Kidney (tissue), 13 donors: ENCODE measurements at regions not wholly inside any gene's neighbourhood (a gene's known extent, or its start where the extent isn't known, plus 50 kb on each side); places are given as distances from the start of the nearest gene placed in this dataset.

Experiments used
- DNase-seq, 5 donors: peaks; one replicate each; pipeline ENCODE4 v3.0.0-alpha.2; 2013 to 2020
- FAIRE-seq: peaks from 2 replicates; lab custom pipeline; 2012; peaks lifted over from hg19 to GRCh38; lab: Jason Lieb, UNC
- H3K27ac ChIP-seq, 2 donors: one replicate each; pipeline ENCODE4 v1.7.0; 2013; ENCODE audit warnings: low read depth in 2 of 2, low read length in 2 of 2, inconsistent platforms in 1 of 2
- H3K27me3 ChIP-seq: one replicate; pipeline ENCODE4 v1.7.1; 2013; ENCODE audit warnings: low read length, inconsistent platforms; ENCODE audit not compliant: control insufficient read depth, insufficient read depth
- H3K36me3 ChIP-seq, 3 donors: one replicate each; pipeline versions ENCODE4 v1.7.0 to v1.7.1; 2013; ENCODE audit warnings: low read length in 3 of 3, control low read depth in 1 of 3, inconsistent platforms in 1 of 3; ENCODE audit not compliant: insufficient read depth in 3 of 3, control insufficient read depth in 2 of 3
- H3K4me1 ChIP-seq, 3 donors: one replicate each; pipeline versions ENCODE4 v1.7.0 to v1.7.1; 2013; ENCODE audit warnings: low read length in 3 of 3, inconsistent platforms in 1 of 3, low read depth in 1 of 3; ENCODE audit not compliant: control insufficient read depth in 2 of 3, insufficient read depth in 2 of 3
- H3K4me3 ChIP-seq, 3 donors: one replicate each; pipeline versions ENCODE4 v1.7.0 to v1.8.1; 2013; ENCODE audit warnings: low read length in 3 of 3, control low read depth in 1 of 3, inconsistent platforms in 1 of 3
- H3K9ac ChIP-seq, 3 donors: one replicate each; pipeline versions ENCODE4 v1.7.0 to v1.7.1; 2013; ENCODE audit warnings: low read length in 3 of 3, control low read depth in 1 of 3, inconsistent platforms in 1 of 3
- H3K9me3 ChIP-seq, 3 donors: one replicate each; pipeline versions ENCODE4 v1.7.0 to v1.7.1; 2013; ENCODE audit warnings: low read length in 3 of 3, control low read depth in 1 of 3, inconsistent platforms in 1 of 3; ENCODE audit not compliant: control insufficient read depth in 2 of 3, insufficient read depth in 1 of 3
- CTCF ChIP-seq: IDR thresholded peaks from 3 replicates; pipeline ENCODE4 v1.5.1; 2012; ENCODE audit warnings: mild to moderate bottlenecking, moderate library complexity, borderline replicate concordance; ENCODE audit not compliant: insufficient read depth; ENCODE audit errors: extremely low read depth
- intact Hi-C: fragments of 100-400 bp; cut with DNase I; formaldehyde crosslinking; loops from one replicate; pipeline ENCODE4 v1.11.1; 2022
- donor health status: control.
- donor health status: control.
- donor health status: control.
- donor health status: control.
- donor health status: control.
- donor health status: DM: yes; HTN: yes; CAD: no.
- donor health status: Normal renal cell carcinoma (clear cell type).

- FAIRE-seq: no peak
- Histone ChIP-seq H3K27me3 (no peaks in the 10 kb centered on the region), H3K27ac (no peak overlapping the region), H3K4me3 (no peak overlapping the region), H3K9ac (no peak overlapping the region), H3K9me3 (no peaks in the 10 kb centered on the region), H3K36me3 (no peaks in the 10 kb centered on the region), H3K4me1 (no peaks in the 10 kb centered on the region)
- intact Hi-C loops: no loop called here
- no peak for TF ChIP-seq CTCF
- no peak for DNase-seq
Observed at GRCh38 chr9:20186231-20186630, 397.4 kb upstream of the SLC24A2 start.

- Histone ChIP-seq H3K27me3 (no peaks in the 10 kb centered on the region), H3K36me3 (no peaks in the 10 kb centered on the region), H3K9ac (no peak overlapping the region), H3K4me1 (no peaks in the 10 kb centered on the region), H3K4me3 (no peak overlapping the region), H3K9me3 (no peaks in the 10 kb centered on the region), H3K27ac (no peak overlapping the region)
- DNase-seq: no peak
- intact Hi-C loops: no loop called here
- TF ChIP-seq CTCF: no peak
- no peak for FAIRE-seq
Observed at GRCh38 chr9:20184541-20184940, 395.7 kb upstream of the SLC24A2 start.

- Histone ChIP-seq H3K9me3 (no peaks in the 10 kb centered on the region), H3K4me3 (no peak overlapping the region), H3K27ac (no peak overlapping the region), H3K27me3 (no peaks in the 10 kb centered on the region), H3K9ac (no peak overlapping the region), H3K36me3 (no peaks in the 10 kb centered on the region), H3K4me1 (no peaks in the 10 kb centered on the region)
- FAIRE-seq (no peak), DNase-seq (no peak)
- no peak for TF ChIP-seq CTCF
- intact Hi-C loops: no loop called here
Observed at GRCh38 chr9:20178679-20179078, 389.8 kb upstream of the SLC24A2 start.

- Histone ChIP-seq H3K27ac (no peak overlapping the region), H3K9ac (no peak overlapping the region), H3K27me3 (no peaks in the 10 kb centered on the region), H3K4me1 (no peaks in the 10 kb centered on the region), H3K9me3 (no peaks in the 10 kb centered on the region), H3K4me3 (no peak overlapping the region), H3K36me3 (no peaks in the 10 kb centered on the region)
- FAIRE-seq: no peak
- DNase-seq: no peak
- intact Hi-C loops: no loop called here
- no peak for TF ChIP-seq CTCF
Observed at GRCh38 chr9:20178197-20178596, 389.4 kb upstream of the SLC24A2 start.
